ENCODE measurements at regions not wholly inside any gene's neighbourhood (a gene's known extent, or its start where the extent isn't known, plus 50 kb on each side); places are given as distances from the start of the nearest gene placed in this dataset.
"Not testable (repeated sequence)": the region's sequence is repeated elsewhere in the genome, so short reads cannot be mapped to it uniquely, and the experiment has no call there.

DNA sequence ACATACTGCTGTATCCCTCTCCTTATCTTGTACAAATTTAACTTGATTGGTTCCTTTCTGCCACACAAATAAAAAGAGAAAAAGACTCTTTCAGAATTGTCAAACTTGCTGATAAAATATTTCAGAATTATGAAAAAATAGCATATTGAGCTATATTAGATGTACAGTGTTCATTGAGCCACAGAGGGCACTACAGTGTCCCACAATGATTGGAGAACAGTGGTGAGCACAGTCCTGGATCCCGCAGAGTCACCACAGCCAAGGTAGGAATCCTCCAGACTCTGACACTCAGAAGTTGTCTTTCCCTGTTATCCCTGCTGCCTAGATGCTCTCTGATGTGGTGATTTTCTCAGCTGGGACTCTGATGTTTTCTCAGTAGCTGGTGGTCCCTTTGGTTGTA lies 1281.3 kb upstream of the ZEB2 start:
- DNase-seq (ENCODE audit: low spot score) (no peak), ATAC-seq (ENCODE audit: low FRiP score) (no peak)
- TF ChIP-seq, protein P1, sequence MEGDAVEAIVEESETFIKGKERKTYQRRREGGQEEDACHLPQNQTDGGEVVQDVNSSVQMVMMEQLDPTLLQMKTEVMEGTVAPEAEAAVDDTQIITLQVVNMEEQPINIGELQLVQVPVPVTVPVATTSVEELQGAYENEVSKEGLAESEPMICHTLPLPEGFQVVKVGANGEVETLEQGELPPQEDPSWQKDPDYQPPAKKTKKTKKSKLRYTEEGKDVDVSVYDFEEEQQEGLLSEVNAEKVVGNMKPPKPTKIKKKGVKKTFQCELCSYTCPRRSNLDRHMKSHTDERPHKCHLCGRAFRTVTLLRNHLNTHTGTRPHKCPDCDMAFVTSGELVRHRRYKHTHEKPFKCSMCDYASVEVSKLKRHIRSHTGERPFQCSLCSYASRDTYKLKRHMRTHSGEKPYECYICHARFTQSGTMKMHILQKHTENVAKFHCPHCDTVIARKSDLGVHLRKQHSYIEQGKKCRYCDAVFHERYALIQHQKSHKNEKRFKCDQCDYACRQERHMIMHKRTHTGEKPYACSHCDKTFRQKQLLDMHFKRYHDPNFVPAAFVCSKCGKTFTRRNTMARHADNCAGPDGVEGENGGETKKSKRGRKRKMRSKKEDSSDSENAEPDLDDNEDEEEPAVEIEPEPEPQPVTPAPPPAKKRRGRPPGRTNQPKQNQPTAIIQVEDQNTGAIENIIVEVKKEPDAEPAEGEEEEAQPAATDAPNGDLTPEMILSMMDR (IDR thresholded peaks at IDR 0.05), result no peak

DNA sequence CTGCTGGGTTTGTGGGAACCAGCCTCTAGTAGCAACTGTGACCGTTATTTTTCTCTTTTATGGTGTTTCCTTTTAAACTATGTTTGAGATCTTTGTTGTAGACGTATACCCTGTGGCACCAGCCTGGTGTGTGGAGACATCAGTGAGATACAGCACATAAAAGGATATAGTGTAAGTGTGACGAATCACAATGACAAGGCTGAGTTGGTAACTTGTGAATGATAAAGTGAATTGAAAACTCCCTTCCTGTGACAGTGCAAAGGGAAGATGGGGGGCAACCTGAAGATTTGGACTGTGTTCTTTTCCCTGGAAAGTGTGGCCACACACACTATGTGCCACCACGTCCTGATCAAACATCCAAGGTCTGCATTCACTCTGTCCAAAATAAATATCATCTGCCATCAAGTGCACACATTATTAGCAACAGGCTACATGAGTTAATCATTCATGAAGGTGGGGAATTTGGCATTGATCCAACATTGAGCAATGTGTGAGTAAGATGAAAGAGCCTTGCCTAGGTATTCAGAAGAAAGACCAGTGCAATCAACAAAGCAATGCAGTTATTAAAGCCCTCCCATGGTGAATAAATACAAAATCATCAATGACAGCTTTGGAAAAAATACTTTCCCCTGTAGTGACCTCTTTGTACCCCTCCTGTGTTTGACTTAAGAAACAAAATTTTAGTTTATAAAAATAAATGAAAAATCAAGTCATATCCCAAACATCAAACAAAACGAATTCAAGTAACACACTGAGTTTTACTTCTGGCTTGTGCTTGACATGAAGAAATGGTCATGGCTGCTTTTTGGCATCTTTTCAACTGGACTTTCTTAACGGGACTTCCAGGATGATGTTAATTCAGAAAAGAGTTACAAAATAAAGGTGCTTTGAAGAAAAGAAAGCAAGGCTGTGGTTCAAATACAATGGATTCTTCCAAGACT lies 1280.5 kb upstream of the ZEB2 start:
- ATAC-seq (ENCODE audit: low FRiP score) (no peak), DNase-seq (ENCODE audit: low spot score) (no peak)
- TF ChIP-seq, protein P1 (IDR thresholded peaks at IDR 0.05), result no peak

DNA sequence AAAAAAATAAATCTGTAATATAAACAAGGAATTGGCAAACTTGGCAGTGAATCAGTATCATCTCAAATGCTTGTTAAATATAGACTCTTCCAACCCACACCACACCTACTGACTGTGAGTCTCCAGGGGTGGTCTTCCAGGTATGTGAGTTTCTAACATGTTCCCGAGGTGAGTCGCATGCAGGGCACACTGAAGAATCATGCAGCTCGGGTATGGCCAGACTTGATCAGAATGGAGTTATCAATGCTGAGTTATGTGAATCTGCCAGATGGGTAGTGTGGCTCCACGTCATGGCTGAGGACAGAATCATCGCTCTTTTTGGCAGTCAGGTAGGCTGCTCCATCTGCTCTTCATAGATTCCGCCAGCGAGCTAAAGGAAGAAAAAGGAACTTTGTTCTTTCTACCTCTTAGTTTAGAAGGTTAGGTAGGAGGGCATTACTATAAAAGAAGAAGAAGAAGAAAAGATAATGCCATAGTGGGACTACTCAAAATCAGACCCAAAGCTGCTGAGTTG lies 1279.7 kb upstream of the ZEB2 start:
- DNase-seq (ENCODE audit: low spot score) (no peak), ATAC-seq (ENCODE audit: low FRiP score) (no peak)
- TF ChIP-seq, protein P1 (IDR thresholded peaks at IDR 0.05), result no peak

DNA sequence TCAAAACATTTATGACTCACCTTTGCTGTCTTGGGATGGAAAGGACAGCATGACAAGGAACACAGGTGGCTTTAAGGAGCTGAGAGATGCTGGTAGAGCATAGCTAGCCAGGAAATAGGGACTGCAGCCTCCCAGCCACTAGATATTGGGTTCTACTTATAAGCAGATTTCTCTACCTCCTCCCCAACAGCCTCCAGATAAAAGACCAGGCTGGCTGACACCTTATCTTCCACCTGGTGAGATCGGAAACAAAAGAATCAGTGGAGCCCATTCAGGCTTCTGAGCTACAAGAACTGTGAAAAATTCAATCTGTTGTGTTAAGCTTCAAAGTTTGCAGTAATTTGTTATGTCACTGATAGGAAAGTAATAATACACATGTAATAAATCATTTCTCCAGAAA lies 1278.5 kb upstream of the ZEB2 start:
- TF ChIP-seq, protein P1 (IDR thresholded peaks at IDR 0.05), result no peak
- DNase-seq (ENCODE audit: low spot score) (no peak), ATAC-seq (ENCODE audit: low FRiP score) (no peak)

DNA sequence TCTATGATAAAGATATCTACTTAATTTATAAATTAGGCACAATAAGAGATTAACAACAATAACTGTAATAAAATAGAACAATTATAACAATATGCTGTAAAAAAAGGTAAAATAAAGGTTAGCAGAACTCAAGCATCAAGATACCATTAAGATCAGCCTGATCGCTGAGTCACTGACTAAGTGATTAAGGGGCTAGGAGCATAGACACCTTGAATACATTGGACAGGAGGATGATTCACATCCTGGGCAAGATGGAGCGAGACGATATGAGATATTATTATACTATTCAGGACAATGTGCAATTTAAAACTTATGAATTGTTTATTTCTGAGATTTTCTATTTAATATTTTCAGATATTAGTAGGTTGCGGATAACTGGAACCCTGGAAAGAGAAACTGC lies 1277.8 kb upstream of the ZEB2 start:
- TF ChIP-seq, protein P1 (IDR thresholded peaks at IDR 0.05), result no peak
- no peak for ATAC-seq (ENCODE audit: low FRiP score)

DNA sequence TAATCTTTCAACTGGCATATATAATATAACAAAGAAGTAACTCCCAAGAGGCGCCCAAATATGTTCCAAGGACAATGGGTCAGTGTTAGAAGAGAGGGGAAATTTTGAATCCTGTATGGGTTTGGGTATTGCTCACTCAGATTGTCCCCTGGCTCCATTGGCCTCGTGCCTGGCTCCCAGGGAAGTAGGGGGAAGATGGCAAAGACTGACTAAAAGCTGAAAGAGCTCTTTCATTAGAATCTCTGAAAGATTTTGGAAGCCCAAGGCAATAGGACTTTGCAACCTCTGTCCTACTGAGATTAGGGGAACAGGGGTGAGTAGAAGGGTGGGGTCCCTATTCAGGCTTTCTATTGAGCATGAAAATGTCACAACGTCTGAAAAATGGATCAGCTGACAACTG lies 1272.8 kb upstream of the ZEB2 start:
- ATAC-seq (ENCODE audit: low FRiP score) (no peak), DNase-seq (ENCODE audit: low spot score) (no peak)
- TF ChIP-seq, protein P1 (IDR thresholded peaks at IDR 0.05), result no peak

More for the DNA sequence above, 1277.8 kb upstream of the ZEB2 start:
- DNase-seq (ENCODE audit: low spot score), result no peak

DNA sequence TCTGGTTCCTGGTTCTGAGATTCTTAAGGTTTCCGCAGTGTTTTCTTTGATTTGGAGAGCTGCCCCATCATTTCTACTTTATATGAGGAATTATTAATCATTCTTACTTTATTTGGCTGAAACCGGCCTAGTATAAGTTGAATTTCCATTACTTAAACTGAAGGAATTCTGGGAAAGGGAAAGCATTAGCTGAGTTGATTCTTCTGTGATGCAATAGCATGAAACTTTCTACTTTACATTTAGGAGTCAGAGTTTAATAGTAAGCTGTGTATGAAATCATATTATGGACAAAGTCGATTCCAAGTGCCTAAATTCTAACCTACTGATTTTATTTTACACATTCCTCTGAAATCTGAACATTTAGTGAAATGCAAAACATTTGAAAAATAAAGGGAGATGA lies 1269.7 kb upstream of the ZEB2 start:
- DNase-seq (ENCODE audit: low spot score) (no peak), ATAC-seq (ENCODE audit: low FRiP score) (no peak)
- TF ChIP-seq, protein P1 (IDR thresholded peaks at IDR 0.05), result no peak

DNA sequence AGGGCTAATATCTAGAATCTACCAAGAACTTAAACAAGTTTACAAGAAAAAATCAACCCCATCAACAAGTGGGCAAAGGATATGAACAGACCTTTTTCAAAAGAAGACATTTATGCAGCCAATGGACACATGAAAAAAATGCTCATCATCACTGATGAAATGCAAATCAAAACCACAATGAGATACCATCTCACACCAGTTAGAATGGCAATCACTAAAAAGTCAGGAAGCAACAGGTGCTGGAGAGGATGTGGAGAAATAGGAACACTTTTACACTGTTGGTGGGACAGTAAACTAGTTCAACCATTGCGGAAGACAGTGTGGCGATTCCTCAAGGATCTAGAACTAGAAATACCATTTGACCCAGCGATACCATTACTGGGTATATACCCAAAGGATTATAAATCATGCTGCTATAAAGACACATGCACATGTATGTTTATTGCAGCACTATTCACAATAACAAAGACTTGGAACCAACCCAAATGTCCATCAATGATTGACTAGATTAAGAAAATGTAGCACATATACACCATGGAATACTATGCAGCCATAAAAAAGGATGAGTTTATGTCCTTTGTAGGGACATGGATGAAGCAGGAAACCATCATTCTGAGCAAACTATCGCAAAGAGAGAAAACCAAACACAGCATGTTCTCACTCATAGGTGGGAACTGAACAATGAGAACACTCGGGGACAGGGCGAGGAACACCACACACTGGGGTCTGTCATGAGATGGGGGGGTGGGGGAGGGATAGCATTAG lies 1267.9 kb upstream of the ZEB2 start:
- not testable (repeated sequence) for DNase-seq (ENCODE audit: low spot score)

DNA sequence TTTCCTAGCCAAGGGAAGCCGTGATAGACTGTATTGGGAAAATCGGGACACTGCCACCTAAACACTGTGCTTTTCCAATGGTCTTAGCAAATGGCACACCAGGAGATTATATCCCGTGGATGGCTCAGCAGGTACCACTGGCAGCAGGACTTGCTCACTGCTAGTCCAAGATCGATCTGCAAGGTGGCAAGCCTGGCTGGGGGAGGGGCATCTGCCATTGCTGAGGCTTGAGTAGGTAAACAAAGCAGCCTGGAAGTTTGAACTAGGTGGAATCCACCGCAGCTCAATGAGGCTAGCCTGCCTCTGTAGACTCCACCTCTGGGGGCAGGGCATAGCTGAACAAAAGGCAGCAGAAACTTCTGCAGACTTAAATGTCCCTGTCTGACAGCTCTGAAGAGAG lies 1262.7 kb upstream of the ZEB2 start:
- ATAC-seq (ENCODE audit: low FRiP score); DNase-seq (ENCODE audit: low spot score): not testable (repeated sequence)

More for the DNA sequence above, 1267.9 kb upstream of the ZEB2 start:
- ATAC-seq (ENCODE audit: low FRiP score), result not testable (repeated sequence)

Data from omental fat pad (tissue), 3 donors.